Retinal pigment epithelial cell (primary cell): ENCODE measurements at regions not wholly inside any gene's neighbourhood (a gene's known extent, or its start where the extent isn't known, plus 50 kb on each side); places are given as distances from the start of the nearest gene placed in this dataset.

Source experiments
- DNase-seq: peaks from one replicate; pipeline ENCODE4 v3.0.0-alpha.2; 2010; ENCODE audit warnings: low read depth
- H3K4me3 ChIP-seq: 2 replicates; pipeline ENCODE4 v1.5.1; 2011; ENCODE audit warnings: mild to moderate bottlenecking, low read length, control low read depth, moderate library complexity
- TF ChIP-seq, protein P1 (sequence below): conservative IDR thresholded peaks from 2 replicates; pipeline ENCODE4 v1.5.1; 2011; ENCODE audit warnings: low read depth, low read length, control low read depth, inconsistent platforms

DNA sequence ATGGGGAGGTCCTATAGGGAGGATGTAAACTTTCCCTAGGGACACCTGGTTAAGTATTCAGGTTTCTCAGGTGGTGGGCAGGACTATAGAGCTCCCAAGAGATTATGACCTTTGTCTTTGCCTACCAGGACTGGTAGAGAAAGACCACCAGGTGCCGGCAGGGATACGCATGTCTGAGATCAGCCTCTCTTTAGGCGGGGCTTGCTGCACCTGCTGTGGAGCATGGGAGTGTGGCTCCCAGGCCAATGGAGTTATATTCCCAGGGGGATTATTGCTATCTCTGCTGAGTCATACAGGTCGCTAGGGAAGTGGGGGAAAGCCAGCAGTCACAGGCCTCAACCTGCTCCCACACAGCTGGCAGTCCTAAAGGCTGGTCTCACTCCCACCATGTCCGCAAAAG is 280.5 kb upstream of the MMS22L start:
- H3K4me3 ChIP-seq = no peak overlapping the region
- TF ChIP-seq, protein P1, sequence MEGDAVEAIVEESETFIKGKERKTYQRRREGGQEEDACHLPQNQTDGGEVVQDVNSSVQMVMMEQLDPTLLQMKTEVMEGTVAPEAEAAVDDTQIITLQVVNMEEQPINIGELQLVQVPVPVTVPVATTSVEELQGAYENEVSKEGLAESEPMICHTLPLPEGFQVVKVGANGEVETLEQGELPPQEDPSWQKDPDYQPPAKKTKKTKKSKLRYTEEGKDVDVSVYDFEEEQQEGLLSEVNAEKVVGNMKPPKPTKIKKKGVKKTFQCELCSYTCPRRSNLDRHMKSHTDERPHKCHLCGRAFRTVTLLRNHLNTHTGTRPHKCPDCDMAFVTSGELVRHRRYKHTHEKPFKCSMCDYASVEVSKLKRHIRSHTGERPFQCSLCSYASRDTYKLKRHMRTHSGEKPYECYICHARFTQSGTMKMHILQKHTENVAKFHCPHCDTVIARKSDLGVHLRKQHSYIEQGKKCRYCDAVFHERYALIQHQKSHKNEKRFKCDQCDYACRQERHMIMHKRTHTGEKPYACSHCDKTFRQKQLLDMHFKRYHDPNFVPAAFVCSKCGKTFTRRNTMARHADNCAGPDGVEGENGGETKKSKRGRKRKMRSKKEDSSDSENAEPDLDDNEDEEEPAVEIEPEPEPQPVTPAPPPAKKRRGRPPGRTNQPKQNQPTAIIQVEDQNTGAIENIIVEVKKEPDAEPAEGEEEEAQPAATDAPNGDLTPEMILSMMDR = no peak
- DNase-seq = no peak

DNA sequence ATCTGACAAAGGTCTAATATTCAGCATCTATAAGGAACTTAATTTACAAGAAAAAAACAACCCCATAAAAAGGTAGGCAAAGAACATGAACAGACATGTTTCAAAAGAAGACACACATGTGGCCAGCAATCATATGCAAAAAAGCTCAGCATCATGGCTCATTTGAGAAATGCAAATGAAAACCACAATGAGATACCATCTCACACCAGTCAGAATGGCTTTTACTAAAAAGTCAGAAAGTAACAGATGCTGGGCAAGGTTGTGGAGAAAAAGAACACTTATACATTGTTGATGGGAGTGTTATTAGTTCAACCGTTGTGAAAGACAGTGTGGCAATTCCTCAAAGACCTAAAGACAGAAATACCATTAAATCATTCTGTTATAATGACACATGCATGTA is 289.9 kb upstream of the MMS22L start:
- H3K4me3 ChIP-seq = no peak overlapping the region
- TF ChIP-seq, protein P1 = no peak
- DNase-seq = no peak

DNA sequence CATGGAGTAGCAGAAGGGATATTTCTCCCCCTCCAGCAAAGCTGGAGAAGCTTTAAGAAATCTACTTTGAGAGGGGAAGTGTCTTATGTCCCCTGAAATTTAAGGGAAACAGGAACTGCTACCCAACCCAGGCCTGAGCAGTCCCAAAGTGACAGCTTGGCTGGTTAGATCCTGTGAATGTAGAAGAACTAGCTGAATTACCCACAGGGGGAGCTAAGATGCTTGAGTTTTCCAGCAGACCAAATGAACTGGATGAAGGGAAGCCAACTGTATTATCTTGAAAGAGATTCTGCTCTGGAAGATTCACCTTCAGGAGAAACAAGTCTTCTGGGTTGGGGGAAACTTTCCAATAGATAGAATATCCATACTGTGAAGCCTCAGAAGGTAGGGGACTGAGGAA is 303.3 kb upstream of the MMS22L start:
- DNase-seq = no peak
- TF ChIP-seq, protein P1 = peak; percentile 64
- H3K4me3 ChIP-seq = no peak overlapping the region

DNA sequence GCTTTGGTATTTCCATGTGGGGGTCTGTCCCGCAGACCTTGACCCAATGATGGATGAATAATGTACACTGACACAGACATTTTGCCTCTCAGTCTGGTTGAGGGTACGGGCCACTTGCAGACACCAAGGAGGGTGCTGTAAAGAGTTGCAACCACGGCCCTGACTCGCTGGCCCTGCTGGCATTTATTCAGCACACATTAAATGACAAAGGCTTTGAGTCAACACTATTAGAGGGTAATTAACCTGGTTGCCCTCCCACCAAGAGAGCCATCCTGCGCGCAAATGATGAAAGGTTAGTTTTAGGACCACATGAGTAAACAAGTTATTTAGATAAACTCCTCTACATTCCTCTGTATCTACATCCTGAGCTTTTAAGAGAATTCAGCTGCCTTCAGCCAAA is 308.9 kb upstream of the MMS22L start:
- TF ChIP-seq, protein P1 = no peak
- no peak for DNase-seq
- H3K4me3 ChIP-seq = no peak overlapping the region

DNA sequence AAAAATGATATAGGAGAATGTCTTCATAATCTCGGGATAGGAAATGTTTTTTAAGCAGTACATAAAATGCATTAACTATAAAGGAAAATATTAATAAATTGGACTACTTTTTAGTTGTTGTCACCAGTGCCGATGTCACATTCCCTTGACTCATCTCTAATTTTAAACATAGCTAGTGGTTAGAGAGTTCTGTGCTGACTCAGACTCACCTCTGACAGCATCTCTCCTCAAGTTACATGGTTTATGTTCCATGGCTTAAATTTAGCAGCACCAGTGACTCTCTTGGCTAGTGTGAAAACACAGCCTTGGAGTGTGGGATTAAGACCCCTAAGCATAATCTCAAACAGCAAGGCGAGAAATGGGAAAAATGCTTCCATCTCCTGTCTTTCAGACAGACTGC is 311.8 kb upstream of the MMS22L start:
- no peak overlapping the region for H3K4me3 ChIP-seq
- TF ChIP-seq, protein P1 = no peak
- peak; percentile 12 for DNase-seq

DNA sequence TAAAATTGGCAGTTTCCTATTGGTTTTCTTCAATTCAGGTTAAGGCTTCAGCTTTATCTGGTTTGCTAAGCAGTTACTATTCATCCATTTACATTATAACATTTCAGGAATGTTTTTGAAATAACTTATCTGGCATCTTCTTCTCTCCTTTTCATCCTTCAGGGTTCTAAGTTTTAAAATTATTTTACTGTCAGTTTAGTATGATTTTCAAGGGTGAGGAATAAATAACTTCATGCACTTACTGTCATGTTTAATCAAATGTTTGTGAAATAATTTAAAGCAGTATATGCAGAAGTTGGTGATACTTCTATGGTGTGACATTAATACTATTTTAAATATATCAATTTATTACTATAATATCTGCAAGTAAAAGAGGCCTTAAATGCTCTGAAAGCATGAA is 338.1 kb upstream of the MMS22L start:
- TF ChIP-seq, protein P1 = no peak

DNA sequence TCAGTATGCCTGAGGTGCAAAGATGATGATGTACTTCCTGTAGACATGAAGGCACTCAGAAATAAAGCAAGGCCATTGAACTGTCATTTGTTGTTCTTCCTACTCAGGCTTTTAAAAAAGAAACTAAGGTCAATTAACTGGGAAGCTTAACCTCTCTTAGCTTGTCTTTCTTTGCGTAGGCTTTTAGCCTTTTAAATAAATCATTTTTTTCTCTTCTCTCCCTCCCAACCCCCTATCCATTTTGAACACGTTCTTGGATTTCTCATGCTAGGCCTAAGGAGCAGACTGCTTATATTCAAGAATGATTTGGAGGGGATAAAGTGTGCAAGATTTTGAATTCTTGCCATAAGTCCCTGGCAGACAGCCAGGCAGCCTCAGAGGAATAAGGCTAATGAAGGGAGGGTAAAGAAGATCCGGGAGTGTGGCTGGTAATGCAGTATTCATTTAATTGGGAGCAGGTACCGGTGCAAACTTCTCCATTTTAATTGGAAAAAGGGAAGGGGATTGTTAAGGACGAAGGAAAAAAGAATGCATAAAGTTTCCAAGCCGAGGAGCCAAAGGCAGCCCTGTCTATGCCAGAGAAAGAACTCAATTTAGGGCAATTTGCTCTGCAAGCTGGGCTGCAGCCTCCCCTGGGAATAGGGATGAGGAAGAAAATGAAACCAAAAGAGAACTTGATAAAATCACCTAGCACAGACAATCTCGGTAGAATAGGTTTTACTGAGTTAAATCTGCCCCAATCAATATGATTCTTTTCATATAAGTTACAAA is 343.8 kb upstream of the MMS22L start:
- peak overlapping the region; percentile 25 for H3K4me3 ChIP-seq
- TF ChIP-seq, protein P1 = no peak
- peak; percentile 81 for DNase-seq

More for the DNA sequence above, 338.1 kb upstream of the MMS22L start:
- no peak overlapping the region for H3K4me3 ChIP-seq
- no peak for DNase-seq
